ENCODE measurements at regions not wholly inside any gene's neighbourhood (a gene's known extent, or its start where the extent isn't known, plus 50 kb on each side); places are given as distances from the start of the nearest gene placed in this dataset.

DNA sequence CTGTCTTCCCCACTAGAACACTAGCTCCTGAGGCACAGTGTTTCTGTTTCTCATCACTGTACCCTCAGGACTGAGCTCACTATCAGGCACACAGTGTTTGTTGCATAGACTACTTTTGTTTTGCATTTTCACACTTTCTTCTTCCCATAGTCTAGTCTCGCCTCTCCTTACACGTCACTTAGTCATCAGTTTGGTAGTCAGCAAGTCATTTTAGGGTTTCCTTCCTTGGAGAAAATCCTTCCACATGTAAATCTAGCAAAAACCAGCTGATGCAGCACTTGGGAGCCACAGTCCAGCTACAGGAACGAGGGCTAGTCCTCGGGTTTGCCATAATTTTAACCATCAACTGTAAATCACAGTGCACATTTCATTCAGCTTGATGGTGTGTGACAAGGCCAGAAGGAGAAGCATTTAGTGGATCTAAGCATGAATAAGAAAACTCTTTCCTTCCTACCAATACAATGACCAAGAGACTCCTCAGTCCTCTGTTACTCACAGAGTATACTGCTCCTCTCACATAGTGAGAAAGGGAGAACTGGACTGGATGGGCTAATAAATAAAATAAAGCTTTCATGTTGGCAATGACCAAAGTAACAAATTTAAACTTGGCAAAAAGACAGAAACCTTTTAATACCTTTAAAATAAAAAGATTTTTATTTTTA is 221.0 kb downstream of the KLF12 start:
- DNase-seq (no peak), ATAC-seq (replicated peaks) (no peak)
- H3K9me3 Mint-ChIP-seq = no peaks in the 10 kb centered on the region
- no peaks in the 10 kb centered on the region for H3K27me3 Mint-ChIP-seq
- H3K27ac Mint-ChIP-seq = peak overlapping the region; percentile 14
- H3K36me3 Mint-ChIP-seq = no peaks in the 10 kb centered on the region
- H3K4me1 Mint-ChIP-seq = peaks cover 25 to 45% of the 10 kb centered on the region in 2 donors
- H3K4me3 Mint-ChIP-seq = no peak overlapping the region

DNA sequence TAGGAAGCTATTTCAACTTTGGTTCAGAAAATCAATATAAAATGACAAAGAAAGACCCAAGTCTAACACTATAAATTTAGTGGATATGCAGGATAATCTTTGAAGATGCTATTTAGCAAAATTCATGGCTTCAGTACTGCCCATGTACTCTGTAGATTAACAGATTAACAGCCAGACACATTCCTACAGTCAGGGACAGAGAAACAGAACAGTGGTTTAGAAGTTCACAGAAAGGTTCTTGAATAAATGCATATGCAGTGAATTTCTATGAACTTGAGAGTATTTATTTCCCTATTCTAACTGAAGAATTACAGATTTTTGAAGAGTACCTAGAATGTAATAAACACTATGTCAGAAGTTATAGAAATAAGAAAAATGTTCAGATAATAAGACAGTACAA is 222.8 kb downstream of the KLF12 start:
- Mint-ChIP-seq H3K27me3 (no peaks in the 10 kb centered on the region), H3K27ac (no peak overlapping the region), H3K4me3 (no peak overlapping the region), H3K9me3 (no peaks in the 10 kb centered on the region), H3K36me3 (no peaks in the 10 kb centered on the region), H3K4me1 (peaks cover 22 to 39% of the 10 kb centered on the region in 2 donors)
- DNase-seq (no peak), ATAC-seq (replicated peaks) (no peak)

GRCh38 chr13:73910733-73911132 is 223.5 kb downstream of the KLF12 start:
- H3K27ac Mint-ChIP-seq = no peak overlapping the region
- H3K4me3 Mint-ChIP-seq = no peak overlapping the region
- no peaks in the 10 kb centered on the region for H3K27me3 Mint-ChIP-seq
- H3K36me3 Mint-ChIP-seq = no peaks in the 10 kb centered on the region
- no peaks in the 10 kb centered on the region for H3K9me3 Mint-ChIP-seq
- peak; percentile 44 to 46 for ATAC-seq (replicated peaks)
- H3K4me1 Mint-ChIP-seq = peaks cover 22 to 39% of the 10 kb centered on the region in 2 donors
- DNase-seq = no peak

GRCh38 chr13:73908809-73909208 is 225.4 kb downstream of the KLF12 start:
- no peaks in the 10 kb centered on the region for H3K9me3 Mint-ChIP-seq
- DNase-seq (no peak), ATAC-seq (replicated peaks) (no peak)
- H3K4me3 Mint-ChIP-seq = no peak overlapping the region
- H3K27me3 Mint-ChIP-seq = no peaks in the 10 kb centered on the region
- no peaks in the 10 kb centered on the region for H3K36me3 Mint-ChIP-seq
- no peak overlapping the region for H3K27ac Mint-ChIP-seq
- H3K4me1 Mint-ChIP-seq = peaks cover 13 to 22% of the 10 kb centered on the region in 2 donors

- no peaks in the 10 kb centered on the region for H3K27me3 Mint-ChIP-seq
- H3K4me1 Mint-ChIP-seq = peaks cover 8 to 12% of the 10 kb centered on the region in 2 donors
- DNase-seq (no peak), ATAC-seq (replicated peaks) (no peak)
- no peak overlapping the region for H3K27ac Mint-ChIP-seq
- H3K9me3 Mint-ChIP-seq = no peaks in the 10 kb centered on the region
- H3K36me3 Mint-ChIP-seq = peaks cover 0 to 4% of the 10 kb centered on the region in 2 donors
- H3K4me3 Mint-ChIP-seq = no peak overlapping the region
These were observed 229.6 kb downstream of the KLF12 start for GRCh38 chr13:73904625-73905024.

- no peaks in the 10 kb centered on the region for H3K9me3 Mint-ChIP-seq
- ATAC-seq (replicated peaks) = no peak
- DNase-seq = no peak
- H3K4me1 Mint-ChIP-seq = peaks cover 14 to 22% of the 10 kb centered on the region in 2 donors
- H3K36me3 Mint-ChIP-seq = peaks cover 0 to 4% of the 10 kb centered on the region in 2 donors
- H3K27me3 Mint-ChIP-seq = no peaks in the 10 kb centered on the region
- H3K27ac Mint-ChIP-seq = no peak overlapping the region
- no peak overlapping the region for H3K4me3 Mint-ChIP-seq
These were observed 230.6 kb downstream of the KLF12 start for GRCh38 chr13:73903561-73903960.

- Mint-ChIP-seq H3K4me3 (no peak overlapping the region), H3K9me3 (no peaks in the 10 kb centered on the region), H3K36me3 (peaks cover 3 to 4% of the 10 kb centered on the region in 2 donors), H3K27ac (no peak overlapping the region), H3K4me1 (peaks cover 21 to 29% of the 10 kb centered on the region in 2 donors), H3K27me3 (no peaks in the 10 kb centered on the region)
- ATAC-seq (replicated peaks) (no peak), DNase-seq (no peak)
These were observed 231.4 kb downstream of the KLF12 start for GRCh38 chr13:73902847-73903246.

GRCh38 chr13:73902296-73902695 is 231.9 kb downstream of the KLF12 start:
- H3K4me1 Mint-ChIP-seq = peaks cover 22 to 35% of the 10 kb centered on the region in 2 donors
- ATAC-seq (replicated peaks) (no peak), DNase-seq (no peak)
- H3K4me3 Mint-ChIP-seq = no peak overlapping the region
- no peaks in the 10 kb centered on the region for H3K9me3 Mint-ChIP-seq
- peaks cover 6 to 7% of the 10 kb centered on the region in 2 donors for H3K36me3 Mint-ChIP-seq
- no peaks in the 10 kb centered on the region for H3K27me3 Mint-ChIP-seq
- no peak overlapping the region for H3K27ac Mint-ChIP-seq

GRCh38 chr13:73901324-73902068 is 232.7 kb downstream of the KLF12 start:
- H3K9me3 Mint-ChIP-seq = no peaks in the 10 kb centered on the region
- no peak for ATAC-seq (replicated peaks)
- peaks cover 22 to 36% of the 10 kb centered on the region in 2 donors for H3K4me1 Mint-ChIP-seq
- no peaks in the 10 kb centered on the region for H3K27me3 Mint-ChIP-seq
- H3K36me3 Mint-ChIP-seq = peaks cover 6 to 7% of the 10 kb centered on the region in 2 donors
- no peak overlapping the region for H3K4me3 Mint-ChIP-seq
- no peak for DNase-seq
- no peak overlapping the region for H3K27ac Mint-ChIP-seq

- H3K9me3 Mint-ChIP-seq = no peaks in the 10 kb centered on the region
- no peak overlapping the region for H3K27ac Mint-ChIP-seq
- no peak overlapping the region for H3K4me3 Mint-ChIP-seq
- DNase-seq (no peak), ATAC-seq (replicated peaks) (no peak)
- H3K4me1 Mint-ChIP-seq = peaks cover 22 to 36% of the 10 kb centered on the region in 2 donors
- no peaks in the 10 kb centered on the region for H3K27me3 Mint-ChIP-seq
- peaks cover 6 to 7% of the 10 kb centered on the region in 2 donors for H3K36me3 Mint-ChIP-seq
These were observed 233.6 kb downstream of the KLF12 start for GRCh38 chr13:73900591-73900990.

- Mint-ChIP-seq H3K4me3 (no peak overlapping the region), H3K36me3 (peaks cover 9 to 11% of the 10 kb centered on the region in 2 donors), H3K27me3 (no peaks in the 10 kb centered on the region), H3K27ac (no peak overlapping the region), H3K9me3 (no peaks in the 10 kb centered on the region), H3K4me1 (peaks cover 25 to 36% of the 10 kb centered on the region in 2 donors)
- DNase-seq (no peak), ATAC-seq (replicated peaks) (no peak)
These were observed 235.3 kb downstream of the KLF12 start for GRCh38 chr13:73898899-73899298.

DNA sequence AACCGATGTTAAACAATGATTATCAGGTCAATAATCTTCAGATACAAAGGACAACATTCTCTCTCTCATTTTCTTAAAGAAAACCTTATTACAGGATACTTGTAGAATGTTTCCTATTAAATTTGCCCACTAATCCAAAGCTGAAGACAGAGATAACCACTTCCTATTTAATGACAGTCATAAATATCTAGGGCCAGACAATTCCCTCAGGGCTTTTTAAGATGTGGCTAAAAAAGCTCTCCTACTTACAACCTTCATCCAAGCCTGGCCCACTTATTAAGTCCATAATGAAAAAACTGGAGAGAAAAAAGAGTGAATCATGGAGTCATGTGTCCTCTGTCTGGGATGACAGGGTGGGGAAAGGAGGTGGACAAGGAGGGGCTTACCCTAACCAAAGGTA is 235.9 kb downstream of the KLF12 start:
- Mint-ChIP-seq H3K4me1 (peaks cover 19 to 36% of the 10 kb centered on the region in 2 donors), H3K36me3 (peaks cover 9 to 11% of the 10 kb centered on the region in 2 donors), H3K27ac (no peak overlapping the region), H3K27me3 (no peaks in the 10 kb centered on the region), H3K4me3 (no peak overlapping the region), H3K9me3 (no peaks in the 10 kb centered on the region)
- no peak for DNase-seq
- ATAC-seq (replicated peaks) = peak in 1 of 2 donors; percentile 51

DNA sequence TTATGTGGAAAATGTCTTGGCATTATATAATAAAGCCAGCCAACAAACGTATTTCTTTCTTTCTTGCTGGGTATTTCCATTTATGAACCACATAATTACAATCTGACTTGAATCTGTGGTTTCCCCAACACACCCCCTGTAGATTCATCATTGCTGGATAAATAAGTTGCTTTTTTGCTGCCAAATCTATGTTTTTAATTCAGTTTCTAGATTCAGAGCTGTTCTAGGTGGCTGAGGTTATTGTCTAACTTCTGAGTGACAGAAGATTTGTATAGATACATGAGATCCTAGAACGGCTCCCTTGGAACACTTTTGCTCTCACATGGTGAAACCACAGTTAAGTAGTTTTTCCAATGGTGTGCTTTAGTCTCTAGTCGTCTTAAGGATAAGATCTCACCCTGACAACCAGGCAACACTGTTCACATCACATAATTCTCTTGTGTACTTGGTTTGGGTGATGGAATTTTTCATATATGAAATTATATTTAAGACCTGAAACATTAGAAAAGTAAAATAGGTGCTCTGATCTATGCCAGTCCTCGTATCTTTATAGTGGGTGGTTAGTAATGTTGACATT is 239.1 kb downstream of the KLF12 start:
- Mint-ChIP-seq H3K27me3 (no peaks in the 10 kb centered on the region), H3K9me3 (no peaks in the 10 kb centered on the region), H3K27ac (no peak overlapping the region), H3K4me3 (no peak overlapping the region), H3K4me1 (peaks cover 17 to 33% of the 10 kb centered on the region in 2 donors), H3K36me3 (peaks cover 8 to 10% of the 10 kb centered on the region in 2 donors)
- no peak for DNase-seq
- no peak for ATAC-seq (replicated peaks)

- H3K4me3 Mint-ChIP-seq = no peak overlapping the region
- H3K4me1 Mint-ChIP-seq = peaks cover 13 to 21% of the 10 kb centered on the region in 2 donors
- H3K27ac Mint-ChIP-seq = no peak overlapping the region
- ATAC-seq (replicated peaks) (no peak), DNase-seq (no peak)
- no peaks in the 10 kb centered on the region for H3K9me3 Mint-ChIP-seq
- peaks cover 8 to 10% of the 10 kb centered on the region in 2 donors for H3K36me3 Mint-ChIP-seq
- no peaks in the 10 kb centered on the region for H3K27me3 Mint-ChIP-seq
These were observed 240.4 kb downstream of the KLF12 start for GRCh38 chr13:73893833-73894232.

GRCh38 chr13:73891805-73892204 is 242.4 kb downstream of the KLF12 start:
- Mint-ChIP-seq H3K27ac (no peak overlapping the region), H3K4me1 (peaks cover 3 to 5% of the 10 kb centered on the region in 2 donors), H3K9me3 (no peaks in the 10 kb centered on the region), H3K4me3 (no peak overlapping the region), H3K36me3 (peaks cover 6 to 9% of the 10 kb centered on the region in 2 donors), H3K27me3 (no peaks in the 10 kb centered on the region)
- no peak for ATAC-seq (replicated peaks)
- DNase-seq = no peak

Measured in stimulated activated naive B cell treated with anti-CD40 and anti-IgM and Interleukin-4, amounts not matched to agents 10 μg/mL and 1 μg/mL and 100 μg/mL, for 72 hours (primary cell).